Endothelial cell (in vitro differentiated cells): ENCODE measurements at regions not wholly inside any gene's neighbourhood (a gene's known extent, or its start where the extent isn't known, plus 50 kb on each side); places are given as distances from the start of the nearest gene placed in this dataset.

Source experiments
- DNase-seq: peaks from one replicate; pipeline ENCODE4 v3.0.0; 2021; ENCODE audit warnings: low spot score
- H3K27ac Mint-ChIP-seq: one replicate; pipeline ENCODE4 v1.8.0; 2021; ENCODE audit warnings: mixed read lengths, inconsistent platforms; ENCODE audit not compliant: unreplicated experiment
- H3K27me3 Mint-ChIP-seq: one replicate; pipeline ENCODE4 v1.8.0; 2021; ENCODE audit warnings: mild to moderate bottlenecking, moderate library complexity, mixed read lengths, inconsistent platforms; ENCODE audit not compliant: unreplicated experiment
- H3K36me3 Mint-ChIP-seq: one replicate; pipeline ENCODE4 v1.8.0; 2021; ENCODE audit warnings: mild to moderate bottlenecking, low read depth, mixed read lengths, inconsistent platforms; ENCODE audit not compliant: unreplicated experiment
- H3K4me1 Mint-ChIP-seq: one replicate; pipeline ENCODE4 v1.8.0; 2021; ENCODE audit warnings: mild to moderate bottlenecking, mixed read lengths, inconsistent platforms; ENCODE audit not compliant: unreplicated experiment
- H3K4me3 Mint-ChIP-seq: one replicate; pipeline ENCODE4 v1.8.0; 2021; ENCODE audit warnings: mild to moderate bottlenecking, mixed read lengths, inconsistent platforms; ENCODE audit not compliant: unreplicated experiment
- H3K9me3 Mint-ChIP-seq: one replicate; pipeline ENCODE4 v1.8.0; 2021; ENCODE audit warnings: mixed read lengths, inconsistent platforms; ENCODE audit not compliant: unreplicated experiment
- CTCF ChIP-seq: fragments of 200-600 bp; sonication (generic); IDR thresholded peaks from one replicate; pipeline ENCODE4 v1.5.0; 2021; ENCODE audit warnings: antibody characterized with exemption; ENCODE audit not compliant: unreplicated experiment

- no peak for TF ChIP-seq CTCF
- H3K27ac Mint-ChIP-seq, result no peak overlapping the region
- H3K4me3 Mint-ChIP-seq, result no peak overlapping the region
- no peaks in the 10 kb centered on the region for H3K36me3 Mint-ChIP-seq
- DNase-seq, result no peak
- H3K27me3 Mint-ChIP-seq, result no peaks in the 10 kb centered on the region
- no peaks in the 10 kb centered on the region for H3K4me1 Mint-ChIP-seq
- H3K9me3 Mint-ChIP-seq, result no peaks in the 10 kb centered on the region
Measured at GRCh38 chr5:165928971-165929370, 2362.5 kb upstream of the WWC1 start.

- Mint-ChIP-seq H3K4me1 (no peaks in the 10 kb centered on the region), H3K9me3 (no peaks in the 10 kb centered on the region), H3K27me3 (peaks cover 1% of the 10 kb centered on the region), H3K4me3 (no peak overlapping the region), H3K36me3 (no peaks in the 10 kb centered on the region), H3K27ac (no peak overlapping the region)
- no peak for DNase-seq
- TF ChIP-seq CTCF, result no peak
Measured at GRCh38 chr5:165940541-165940940, 2350.9 kb upstream of the WWC1 start.

- no peak for TF ChIP-seq CTCF
- Mint-ChIP-seq H3K27ac (no peak overlapping the region), H3K4me1 (no peaks in the 10 kb centered on the region)
Measured at GRCh38 chr5:165956854-165957253, 2334.6 kb upstream of the WWC1 start.

GRCh38 chr5:165981671-165982070 is 2309.8 kb upstream of the WWC1 start:
- TF ChIP-seq CTCF, result no peak
- Mint-ChIP-seq H3K9me3 (no peaks in the 10 kb centered on the region), H3K4me1 (no peaks in the 10 kb centered on the region), H3K4me3 (no peak overlapping the region), H3K27me3 (no peaks in the 10 kb centered on the region), H3K27ac (no peak overlapping the region), H3K36me3 (no peaks in the 10 kb centered on the region)
- DNase-seq, result no peak

More at GRCh38 chr5:165956854-165957253, 2334.6 kb upstream of the WWC1 start:
- Mint-ChIP-seq H3K36me3 (no peaks in the 10 kb centered on the region), H3K9me3 (no peaks in the 10 kb centered on the region), H3K4me3 (no peak overlapping the region), H3K27me3 (no peaks in the 10 kb centered on the region)
- no peak for DNase-seq

- Mint-ChIP-seq H3K27ac (no peak overlapping the region), H3K4me1 (no peaks in the 10 kb centered on the region), H3K9me3 (no peaks in the 10 kb centered on the region), H3K36me3 (no peaks in the 10 kb centered on the region), H3K27me3 (peaks cover 2% of the 10 kb centered on the region), H3K4me3 (no peak overlapping the region)
- TF ChIP-seq CTCF, result no peak
- DNase-seq, result no peak
Measured at GRCh38 chr5:165996201-165996875, 2295.1 kb upstream of the WWC1 start.
